GM21390 (cell line): ENCODE measurements at regions not wholly inside any gene's neighbourhood (a gene's known extent, or its start where the extent isn't known, plus 50 kb on each side); places are given as distances from the start of the nearest gene placed in this dataset.
"Not testable (repeated sequence)": the region's sequence is repeated elsewhere in the genome, so short reads cannot be mapped to it uniquely, and the experiment has no call there.

Experiments used
- ATAC-seq: cut with Tn5 transposase; IDR thresholded peaks from one replicate; pipeline ENCODE4 v1.9.1; 2021; ENCODE audit not compliant: unreplicated experiment

- ATAC-seq, result no peak
Observed at GRCh38 chr10:123269675-123270074, 115.5 kb downstream of the BUB3 start.

DNA sequence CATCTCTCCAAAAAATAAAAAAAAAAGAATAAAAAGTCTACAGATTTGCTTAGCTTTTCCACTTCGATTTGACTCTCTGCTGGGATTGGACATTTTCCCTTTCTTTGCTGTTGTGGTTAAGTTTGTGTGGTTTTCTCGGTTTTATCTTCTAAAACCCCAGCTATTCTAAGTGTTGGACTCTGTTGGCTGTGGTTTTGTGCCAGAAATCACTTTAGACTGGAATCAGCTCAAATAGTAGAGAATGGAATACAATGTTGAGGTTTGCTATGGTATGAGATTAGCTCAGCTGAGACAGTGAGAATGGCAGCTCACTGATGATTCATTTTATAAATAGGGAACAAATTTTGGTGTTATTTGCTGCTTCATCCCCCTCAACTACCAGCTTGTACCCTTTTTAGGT, 116.0 kb downstream of the BUB3 start:
- no peak for ATAC-seq

GRCh38 chr10:123270806-123271205, 116.6 kb downstream of the BUB3 start:
- ATAC-seq, result no peak

- ATAC-seq, result no peak
Observed at GRCh38 chr10:123272171-123272570, 118.0 kb downstream of the BUB3 start.

GRCh38 chr10:123274306-123275135, 120.3 kb downstream of the BUB3 start:
- no peak for ATAC-seq

DNA sequence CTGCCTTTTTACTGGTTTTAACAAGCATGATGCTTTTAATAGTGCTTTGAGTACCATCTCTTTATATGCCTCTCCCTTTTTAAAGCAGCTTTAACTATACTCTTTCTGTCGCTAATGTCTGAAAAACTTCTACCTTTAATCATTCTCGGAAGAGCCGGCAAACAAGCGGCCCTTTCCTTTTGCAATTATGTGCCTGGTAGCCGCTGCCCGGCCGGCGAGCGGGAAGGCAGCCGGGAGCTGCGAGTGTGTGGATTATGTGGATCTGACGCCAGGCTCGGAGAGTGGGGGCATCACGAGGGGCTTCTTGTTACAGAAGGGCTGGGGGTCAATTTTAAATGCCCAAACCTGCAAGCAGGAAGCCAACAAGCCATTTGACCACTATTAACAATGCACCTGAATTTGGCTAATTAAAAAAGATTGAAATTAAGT, 120.9 kb downstream of the BUB3 start:
- ATAC-seq, result no peak

DNA sequence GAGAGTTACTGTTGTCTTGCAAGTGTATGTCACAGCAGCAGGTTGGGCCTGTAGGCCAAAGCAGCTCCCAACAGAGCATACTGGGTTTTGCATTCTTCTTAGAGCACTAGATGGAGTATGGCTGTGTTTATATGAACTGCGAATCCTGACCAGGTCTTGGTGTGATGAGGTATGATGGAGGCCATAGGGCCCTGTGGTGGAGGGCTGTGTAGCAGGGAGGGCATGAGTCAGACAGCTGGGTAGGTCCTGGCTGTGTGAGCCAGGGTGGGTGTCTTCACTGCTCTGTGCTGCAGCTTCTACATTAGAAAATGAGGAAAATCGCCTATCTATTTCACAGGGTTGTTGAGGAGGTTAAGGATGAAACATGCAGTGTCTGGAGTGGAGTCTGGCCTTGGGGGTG, 124.2 kb downstream of the BUB3 start:
- ATAC-seq, result no peak

DNA sequence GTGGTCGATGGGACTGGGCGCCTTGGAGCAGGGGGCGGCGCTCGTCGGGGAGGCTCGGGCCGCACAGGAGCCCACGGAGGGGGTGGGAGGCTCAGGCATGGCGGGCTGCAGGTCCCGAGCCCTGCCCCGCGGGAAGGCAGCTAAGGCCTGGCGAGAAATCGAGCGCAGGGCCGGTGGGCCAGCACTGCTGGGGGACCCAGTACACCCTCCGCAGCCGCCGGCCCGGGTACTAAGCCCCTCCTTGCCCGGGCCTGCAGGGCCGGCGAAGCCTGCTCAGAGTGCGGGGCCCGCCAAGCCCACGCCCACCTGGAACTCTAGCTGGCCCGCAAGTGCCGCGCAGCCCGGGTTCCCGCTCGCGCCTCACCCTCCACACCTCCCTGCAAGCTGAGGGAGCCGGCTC, 129.2 kb downstream of the BUB3 start:
- ATAC-seq, result not testable (repeated sequence)

DNA sequence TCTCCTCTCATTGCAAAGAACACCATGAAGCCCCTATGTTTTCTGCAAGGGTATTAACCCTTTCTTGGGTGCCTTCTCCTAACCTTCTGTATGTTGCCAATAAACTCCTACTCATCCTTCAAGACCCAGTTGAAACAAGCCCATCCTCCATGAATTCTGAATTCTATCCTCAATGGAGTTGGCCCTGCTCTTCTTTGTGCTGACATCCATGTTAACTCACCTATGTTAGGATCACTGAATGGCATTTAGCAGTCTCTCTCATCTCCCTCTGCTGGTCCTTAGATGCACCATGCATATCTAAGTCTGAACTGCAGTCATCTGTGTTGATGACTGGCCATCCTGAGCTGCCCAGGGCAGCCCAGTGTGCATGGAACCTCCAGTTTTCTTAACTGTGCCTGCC, 129.8 kb downstream of the BUB3 start:
- ATAC-seq, result no peak

GRCh38 chr10:123287594-123288247, 133.5 kb downstream of the BUB3 start:
- no peak for ATAC-seq

DNA sequence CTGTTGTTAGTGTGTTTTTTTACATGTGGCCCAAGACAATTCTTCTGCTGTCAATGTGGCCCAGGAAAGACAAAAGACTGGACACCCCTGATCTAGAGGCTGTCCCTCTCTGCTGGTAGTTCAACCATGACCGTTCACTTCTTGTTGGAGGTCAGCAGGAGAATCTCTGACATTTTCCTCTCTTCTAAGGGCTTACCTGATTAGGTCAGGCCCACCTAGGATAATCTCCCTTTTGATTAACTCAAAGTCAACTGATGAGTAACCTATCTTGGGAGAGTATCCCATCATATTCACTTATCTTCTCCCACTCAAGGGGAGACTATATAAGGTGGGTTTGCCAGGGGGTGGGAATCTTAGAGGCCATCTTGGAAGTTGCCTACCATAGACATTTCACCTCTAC, 135.2 kb downstream of the BUB3 start:
- no peak for ATAC-seq

GRCh38 chr10:123294109-123294508, 139.9 kb downstream of the BUB3 start:
- ATAC-seq, result no peak

- no peak for ATAC-seq
Observed at GRCh38 chr10:123294886-123295285, 140.7 kb downstream of the BUB3 start.

DNA sequence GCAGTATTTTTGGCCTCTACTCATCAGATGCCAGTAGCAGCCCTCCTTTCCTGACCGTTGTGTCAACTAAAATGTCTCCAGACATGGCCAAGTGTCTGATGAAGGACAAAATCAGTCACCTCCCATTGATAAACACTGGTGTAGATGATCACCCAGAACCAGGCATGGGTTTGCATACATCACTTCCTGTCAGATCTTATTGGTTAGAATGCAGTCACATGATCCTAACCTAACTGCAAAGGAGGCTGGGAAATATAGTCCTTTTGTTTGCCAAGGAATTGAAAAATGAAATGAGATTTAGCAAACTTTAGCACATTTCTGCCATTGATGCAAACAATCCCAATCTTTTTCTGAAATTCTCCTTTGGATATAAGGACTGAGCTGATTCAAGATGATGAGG, 141.4 kb downstream of the BUB3 start:
- ATAC-seq, result no peak

DNA sequence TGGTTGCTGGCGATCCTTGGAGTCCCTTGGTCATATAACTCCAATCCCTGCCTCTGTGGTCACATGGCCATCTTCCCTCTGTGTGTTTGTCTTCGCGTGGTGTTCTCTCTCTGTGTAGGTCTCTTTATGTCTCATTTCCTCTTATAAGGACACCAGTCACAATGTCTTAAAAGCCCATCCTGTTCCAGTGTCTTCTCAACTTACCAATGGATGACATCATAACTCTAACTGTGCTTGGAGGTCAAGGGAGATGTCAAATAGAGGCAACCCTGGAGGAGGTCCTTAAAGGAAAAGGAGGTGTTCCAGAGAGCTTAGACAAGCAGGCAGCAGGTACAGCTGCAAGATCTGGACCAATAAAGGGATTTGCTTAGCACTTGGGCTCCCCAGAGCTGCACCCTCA, 143.0 kb downstream of the BUB3 start:
- ATAC-seq, result no peak

- no peak for ATAC-seq
Observed at GRCh38 chr10:123298583-123298982, 144.4 kb downstream of the BUB3 start.

DNA sequence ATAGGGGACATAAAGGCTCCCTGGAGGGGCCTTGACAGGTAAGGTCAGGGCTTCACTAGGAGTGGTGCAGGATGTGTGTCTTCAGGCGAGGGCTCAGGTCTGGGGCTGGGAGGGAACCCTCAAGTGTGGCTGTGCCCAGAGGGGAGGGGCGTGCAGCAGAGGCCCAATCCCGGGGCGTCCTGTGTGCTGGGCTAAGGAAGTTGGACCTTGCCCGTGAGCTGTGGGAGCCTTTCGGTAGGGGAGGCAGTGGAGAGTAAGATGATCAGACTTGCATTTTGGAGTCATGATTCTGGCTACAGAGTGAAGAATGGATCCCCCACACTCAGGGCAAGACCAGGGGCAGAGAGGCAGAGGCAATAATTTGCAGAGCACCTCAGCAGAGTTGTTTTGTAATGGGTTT, 145.4 kb downstream of the BUB3 start:
- no peak for ATAC-seq

DNA sequence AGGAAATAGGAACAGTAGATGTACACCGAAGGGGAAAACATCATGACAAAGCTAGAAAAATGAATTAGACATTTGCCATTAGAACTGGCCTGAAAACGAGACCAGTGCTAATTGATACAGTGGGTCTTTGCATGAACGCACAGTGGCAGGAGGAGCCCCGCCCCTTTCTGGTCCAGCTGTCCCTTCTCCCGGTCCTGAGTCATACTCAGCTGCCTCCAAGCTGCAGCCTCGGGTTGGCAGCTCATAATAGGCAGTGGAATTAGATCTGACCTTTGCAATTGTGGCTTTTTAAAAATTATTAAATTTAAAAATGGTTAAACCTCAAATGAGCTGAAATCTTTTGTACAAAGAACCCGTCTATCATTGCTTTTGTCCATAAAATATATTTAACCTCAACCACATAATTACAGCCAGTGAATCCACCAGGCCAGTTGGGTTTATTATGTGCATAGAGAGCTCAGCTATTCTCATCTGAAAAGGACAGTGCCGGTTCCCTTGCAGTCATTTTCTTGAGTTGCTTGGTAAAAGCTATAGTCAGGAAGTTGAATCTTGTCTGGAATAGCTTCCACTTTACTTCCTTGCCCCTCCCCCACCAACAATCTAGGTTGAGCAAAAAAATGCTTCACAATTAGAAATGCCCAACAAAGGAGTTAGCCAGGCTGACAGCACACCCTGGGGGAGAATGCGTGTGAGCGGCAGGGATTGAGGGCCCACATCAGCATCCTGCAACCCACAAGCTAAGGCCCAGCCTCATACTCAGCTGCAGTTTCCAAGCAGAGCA, 147.1 kb downstream of the BUB3 start:
- no peak for ATAC-seq

DNA sequence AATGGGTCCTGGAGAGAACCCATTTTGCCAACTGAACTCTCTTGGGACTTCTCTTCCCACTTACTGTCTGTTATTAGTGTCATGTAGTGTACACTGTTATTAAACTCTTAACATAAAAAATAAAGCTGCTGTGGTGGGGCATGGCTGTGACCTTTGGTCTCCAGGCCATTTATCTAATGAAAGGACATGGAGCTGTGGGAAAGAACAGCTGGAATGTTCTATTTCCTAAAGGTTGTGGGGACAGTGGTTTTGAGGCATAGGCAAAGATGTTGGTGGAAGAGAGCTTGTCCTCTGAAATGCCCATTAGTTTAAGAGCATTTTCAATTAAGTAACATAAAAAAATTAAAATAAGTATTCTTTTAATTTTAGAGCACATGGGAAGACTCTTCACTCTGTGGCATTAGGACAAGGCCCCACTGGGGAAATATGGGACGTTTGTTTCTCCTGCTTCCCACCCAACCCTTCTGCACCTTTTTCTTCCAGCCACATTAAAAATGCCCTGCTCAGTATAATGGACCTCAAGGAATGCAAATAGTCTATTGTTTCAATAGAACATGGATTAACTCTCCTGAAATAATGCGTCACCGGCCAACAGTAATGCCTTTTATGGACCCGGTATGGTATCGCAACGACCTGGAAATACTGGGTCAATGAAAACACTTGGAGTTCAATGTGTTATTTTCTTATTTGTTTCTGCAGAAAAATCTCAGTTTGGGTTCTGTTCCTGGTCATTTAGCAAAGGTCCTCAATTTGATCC, 149.6 kb downstream of the BUB3 start:
- no peak for ATAC-seq

DNA sequence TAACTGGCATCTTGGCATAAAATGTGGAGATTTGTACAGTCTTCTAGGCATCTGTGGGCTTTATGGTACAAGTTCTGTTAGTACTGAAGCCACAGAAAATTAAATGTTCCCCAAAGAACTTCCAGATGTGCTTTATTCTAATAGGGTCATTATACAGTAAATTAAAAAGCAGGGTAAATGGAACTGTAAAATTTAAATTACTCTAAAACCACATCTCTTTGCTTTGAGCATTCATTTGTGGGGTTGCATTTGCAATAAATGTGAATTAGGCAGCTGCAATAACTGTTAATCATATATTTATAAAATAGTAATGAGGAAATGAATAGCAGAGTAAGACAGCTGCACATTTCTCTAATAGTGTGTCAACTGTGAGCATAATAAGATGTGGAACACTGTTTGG, 151.5 kb downstream of the BUB3 start:
- ATAC-seq, result no peak

GRCh38 chr10:123306290-123306689, 152.1 kb downstream of the BUB3 start:
- no peak for ATAC-seq
